Mesothelial cell of epicardium (in vitro differentiated cells): ENCODE measurements at regions not wholly inside any gene's neighbourhood (a gene's known extent, or its start where the extent isn't known, plus 50 kb on each side); places are given as distances from the start of the nearest gene placed in this dataset.
A peak's percentile ranks its signal among the peaks of the same experiment; 100 is the strongest.

ENCODE experiments used
- DNase-seq, 2 experiments: peaks; one replicate each; pipeline ENCODE4 v3.0.0; 2021; ENCODE audit warnings: low spot score in 2 of 2; ENCODE audit not compliant: unreplicated experiment in 2 of 2
- H3K27ac Mint-ChIP-seq: 2 replicates; pipeline ENCODE4 v1.8.0; 2021; ENCODE audit warnings: mixed read lengths
- H3K27me3 Mint-ChIP-seq: 2 replicates; pipeline ENCODE4 v1.8.0; 2021; ENCODE audit warnings: low read depth, mixed read lengths
- H3K36me3 Mint-ChIP-seq: 2 replicates; pipeline ENCODE4 v1.8.0; 2021; ENCODE audit warnings: mixed read lengths
- H3K4me1 Mint-ChIP-seq: 2 replicates; pipeline ENCODE4 v1.8.0; 2021; ENCODE audit warnings: mixed read lengths
- H3K4me3 Mint-ChIP-seq: 2 replicates; pipeline ENCODE4 v1.8.0; 2021; ENCODE audit warnings: mild to moderate bottlenecking, moderate library complexity, mixed read lengths
- H3K9me3 Mint-ChIP-seq: 2 replicates; pipeline ENCODE4 v1.8.0; 2021; ENCODE audit warnings: mixed read lengths
- TF ChIP-seq, protein P1 (sequence below): fragments of 200-600 bp; sonication (generic); IDR thresholded peaks from one replicate; pipeline ENCODE4 v1.5.0; 2021; ENCODE audit warnings: antibody characterized with exemption; ENCODE audit not compliant: unreplicated experiment

GRCh38 chr1:163922743-163923201 lies 601.0 kb downstream of the NUF2 start:
- peak overlapping the region; percentile 62 for H3K27ac Mint-ChIP-seq
- no peak for DNase-seq
- H3K9me3 Mint-ChIP-seq: peaks cover 10% of the 10 kb centered on the region
- TF ChIP-seq, protein P1, sequence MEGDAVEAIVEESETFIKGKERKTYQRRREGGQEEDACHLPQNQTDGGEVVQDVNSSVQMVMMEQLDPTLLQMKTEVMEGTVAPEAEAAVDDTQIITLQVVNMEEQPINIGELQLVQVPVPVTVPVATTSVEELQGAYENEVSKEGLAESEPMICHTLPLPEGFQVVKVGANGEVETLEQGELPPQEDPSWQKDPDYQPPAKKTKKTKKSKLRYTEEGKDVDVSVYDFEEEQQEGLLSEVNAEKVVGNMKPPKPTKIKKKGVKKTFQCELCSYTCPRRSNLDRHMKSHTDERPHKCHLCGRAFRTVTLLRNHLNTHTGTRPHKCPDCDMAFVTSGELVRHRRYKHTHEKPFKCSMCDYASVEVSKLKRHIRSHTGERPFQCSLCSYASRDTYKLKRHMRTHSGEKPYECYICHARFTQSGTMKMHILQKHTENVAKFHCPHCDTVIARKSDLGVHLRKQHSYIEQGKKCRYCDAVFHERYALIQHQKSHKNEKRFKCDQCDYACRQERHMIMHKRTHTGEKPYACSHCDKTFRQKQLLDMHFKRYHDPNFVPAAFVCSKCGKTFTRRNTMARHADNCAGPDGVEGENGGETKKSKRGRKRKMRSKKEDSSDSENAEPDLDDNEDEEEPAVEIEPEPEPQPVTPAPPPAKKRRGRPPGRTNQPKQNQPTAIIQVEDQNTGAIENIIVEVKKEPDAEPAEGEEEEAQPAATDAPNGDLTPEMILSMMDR: no peak
- H3K4me3 Mint-ChIP-seq: no peak overlapping the region
- H3K4me1 Mint-ChIP-seq: peaks cover 27% of the 10 kb centered on the region
- no peaks in the 10 kb centered on the region for H3K27me3 Mint-ChIP-seq
- no peaks in the 10 kb centered on the region for H3K36me3 Mint-ChIP-seq

GRCh38 chr1:163924041-163924440 lies 602.3 kb downstream of the NUF2 start:
- Mint-ChIP-seq H3K36me3 (no peaks in the 10 kb centered on the region), H3K27ac (no peak overlapping the region), H3K27me3 (no peaks in the 10 kb centered on the region), H3K9me3 (peaks cover 10% of the 10 kb centered on the region), H3K4me3 (no peak overlapping the region), H3K4me1 (peaks cover 24% of the 10 kb centered on the region)
- no peak for DNase-seq
- TF ChIP-seq, protein P1: no peak

GRCh38 chr1:163927493-163927892 lies 605.7 kb downstream of the NUF2 start:
- no peak overlapping the region for H3K27ac Mint-ChIP-seq
- DNase-seq: no peak
- H3K9me3 Mint-ChIP-seq: peaks cover 10% of the 10 kb centered on the region
- TF ChIP-seq, protein P1: no peak
- H3K4me1 Mint-ChIP-seq: peaks cover 13% of the 10 kb centered on the region
- H3K36me3 Mint-ChIP-seq: no peaks in the 10 kb centered on the region
- no peak overlapping the region for H3K4me3 Mint-ChIP-seq
- no peaks in the 10 kb centered on the region for H3K27me3 Mint-ChIP-seq

DNA sequence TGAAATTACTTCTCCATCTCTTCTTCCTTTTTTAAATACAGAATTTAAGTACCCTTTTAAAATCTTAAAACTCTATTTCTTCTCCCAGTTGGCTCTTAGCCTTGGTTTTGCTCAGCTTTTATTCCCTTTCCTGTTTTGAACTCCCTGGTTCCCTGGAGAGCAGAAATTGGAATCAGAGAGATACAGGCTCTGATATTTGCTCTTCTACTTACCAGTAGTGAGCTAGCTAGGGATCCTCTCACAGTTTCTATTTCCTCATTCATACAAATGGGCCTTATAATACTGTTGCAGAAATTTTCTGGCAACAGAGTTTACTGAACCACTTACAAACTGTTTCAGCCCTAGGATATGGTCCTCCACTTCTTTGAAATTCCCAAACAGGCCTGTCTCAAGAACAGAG lies 606.3 kb downstream of the NUF2 start:
- Mint-ChIP-seq H3K9me3 (peaks cover 10% of the 10 kb centered on the region), H3K36me3 (no peaks in the 10 kb centered on the region), H3K4me3 (no peak overlapping the region), H3K4me1 (peaks cover 13% of the 10 kb centered on the region), H3K27ac (no peak overlapping the region), H3K27me3 (no peaks in the 10 kb centered on the region)
- TF ChIP-seq, protein P1: no peak
- no peak for DNase-seq

DNA sequence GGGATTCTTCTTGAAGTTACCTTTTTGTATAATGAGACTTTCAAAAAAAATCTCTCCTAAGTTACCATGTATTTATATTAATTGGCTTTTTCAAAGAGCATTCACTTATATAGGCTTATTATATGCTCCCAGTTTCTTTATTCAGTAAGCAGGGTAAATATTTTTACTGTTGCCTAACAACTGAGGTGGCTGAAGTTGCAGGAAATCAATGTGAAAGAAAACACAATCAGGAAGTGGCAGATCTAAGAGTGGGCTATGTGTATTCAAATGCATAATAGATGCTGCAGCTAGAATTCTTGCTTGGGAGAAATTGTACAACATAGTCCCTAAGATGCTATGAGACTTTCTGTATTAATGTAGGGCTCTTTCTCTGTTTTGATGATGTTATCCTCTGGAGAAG lies 606.9 kb downstream of the NUF2 start:
- Mint-ChIP-seq H3K27me3 (no peaks in the 10 kb centered on the region), H3K4me1 (peaks cover 18% of the 10 kb centered on the region), H3K4me3 (no peak overlapping the region), H3K27ac (no peak overlapping the region), H3K9me3 (peaks cover 10% of the 10 kb centered on the region), H3K36me3 (no peaks in the 10 kb centered on the region)
- DNase-seq: no peak
- TF ChIP-seq, protein P1: no peak

- no peak overlapping the region for H3K4me3 Mint-ChIP-seq
- H3K9me3 Mint-ChIP-seq: no peaks in the 10 kb centered on the region
- no peak for DNase-seq
- TF ChIP-seq, protein P1: no peak
- peaks cover 2% of the 10 kb centered on the region for H3K36me3 Mint-ChIP-seq
- H3K27me3 Mint-ChIP-seq: no peaks in the 10 kb centered on the region
- H3K4me1 Mint-ChIP-seq: peaks cover 23% of the 10 kb centered on the region
- peak overlapping the region; percentile 61 for H3K27ac Mint-ChIP-seq
Observed at GRCh38 chr1:163932901-163933300, 611.1 kb downstream of the NUF2 start.
